Tongue (tissue), 1 donor: ENCODE measurements at regions not wholly inside any gene's neighbourhood (a gene's known extent, or its start where the extent isn't known, plus 50 kb on each side); places are given as distances from the start of the nearest gene placed in this dataset.

Experiments used
- DNase-seq: peaks from one replicate; pipeline ENCODE4 v3.0.0-alpha.2; 2015

DNA sequence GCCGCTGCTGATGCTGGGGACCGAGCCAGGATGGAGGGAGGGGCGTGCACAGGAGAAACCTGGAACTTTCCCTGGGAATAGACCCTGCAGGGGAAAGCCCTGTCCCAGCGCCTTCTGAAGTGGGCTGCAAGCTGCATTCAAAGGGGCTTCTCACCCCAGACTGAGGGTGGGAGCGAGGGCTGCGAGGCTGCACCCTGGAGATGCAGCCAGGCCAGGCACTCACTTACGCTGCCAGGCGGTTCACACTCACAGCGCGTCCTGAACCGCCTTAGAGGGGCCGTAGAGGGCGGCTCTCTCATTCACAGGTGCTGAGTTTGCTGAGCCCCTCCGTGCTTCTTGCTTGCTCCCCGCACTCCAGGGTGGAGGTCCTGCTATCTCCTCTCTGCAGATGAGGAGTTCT is 208.5 kb upstream of the C14orf180 start:
- DNase-seq: no peak

DNA sequence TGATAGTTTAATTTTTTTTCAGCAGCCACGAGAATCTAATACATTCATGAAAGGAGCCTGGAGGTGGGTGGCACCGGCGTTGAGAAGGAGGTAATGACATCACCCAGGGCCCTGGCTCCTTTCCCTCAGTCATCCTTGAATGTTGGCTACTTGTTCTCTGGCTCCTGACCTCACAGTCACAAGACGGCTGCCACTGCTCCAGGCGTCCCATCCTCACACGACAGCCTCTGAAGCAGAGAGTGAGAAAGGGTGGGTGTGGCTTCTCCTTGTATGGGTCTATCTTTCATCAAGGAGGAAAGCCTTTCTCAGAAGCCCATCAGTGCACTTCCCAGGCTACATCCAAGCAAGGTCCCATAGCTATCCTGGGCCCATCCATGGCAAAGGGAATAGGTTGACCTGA is 207.6 kb upstream of the C14orf180 start:
- DNase-seq: no peak

DNA sequence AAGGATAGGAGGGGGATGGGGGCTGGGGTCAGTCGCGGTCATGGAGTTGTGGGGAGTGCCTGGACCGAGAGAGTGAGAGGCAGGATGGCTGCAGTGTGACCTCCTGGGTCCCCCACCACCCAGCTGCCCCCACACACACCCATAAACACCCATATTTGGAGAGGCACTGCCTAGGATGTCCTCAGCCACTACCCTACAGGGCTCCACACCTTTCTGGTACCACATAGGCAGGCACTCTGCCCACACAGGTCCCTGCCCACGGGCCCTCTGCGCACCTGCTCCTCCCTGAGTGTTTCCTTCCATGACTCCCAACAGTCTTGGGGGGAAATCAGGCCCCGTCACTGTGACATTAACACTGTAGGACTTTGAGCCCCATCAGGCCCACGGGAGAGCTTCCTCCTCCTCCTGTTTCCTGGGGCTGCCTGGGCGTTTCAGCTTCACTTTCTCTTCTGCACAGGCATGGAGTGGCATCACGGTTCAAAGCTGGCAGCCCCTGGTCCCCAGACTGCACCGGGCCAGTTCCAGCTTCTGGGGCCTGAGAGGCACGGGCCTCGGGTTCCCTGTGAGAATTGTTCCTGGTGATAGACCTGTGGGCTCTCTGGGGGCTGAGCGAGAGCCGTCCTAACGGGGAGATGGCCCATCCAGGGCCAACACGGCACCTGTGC is 207.0 kb upstream of the C14orf180 start:
- DNase-seq: no peak

DNA sequence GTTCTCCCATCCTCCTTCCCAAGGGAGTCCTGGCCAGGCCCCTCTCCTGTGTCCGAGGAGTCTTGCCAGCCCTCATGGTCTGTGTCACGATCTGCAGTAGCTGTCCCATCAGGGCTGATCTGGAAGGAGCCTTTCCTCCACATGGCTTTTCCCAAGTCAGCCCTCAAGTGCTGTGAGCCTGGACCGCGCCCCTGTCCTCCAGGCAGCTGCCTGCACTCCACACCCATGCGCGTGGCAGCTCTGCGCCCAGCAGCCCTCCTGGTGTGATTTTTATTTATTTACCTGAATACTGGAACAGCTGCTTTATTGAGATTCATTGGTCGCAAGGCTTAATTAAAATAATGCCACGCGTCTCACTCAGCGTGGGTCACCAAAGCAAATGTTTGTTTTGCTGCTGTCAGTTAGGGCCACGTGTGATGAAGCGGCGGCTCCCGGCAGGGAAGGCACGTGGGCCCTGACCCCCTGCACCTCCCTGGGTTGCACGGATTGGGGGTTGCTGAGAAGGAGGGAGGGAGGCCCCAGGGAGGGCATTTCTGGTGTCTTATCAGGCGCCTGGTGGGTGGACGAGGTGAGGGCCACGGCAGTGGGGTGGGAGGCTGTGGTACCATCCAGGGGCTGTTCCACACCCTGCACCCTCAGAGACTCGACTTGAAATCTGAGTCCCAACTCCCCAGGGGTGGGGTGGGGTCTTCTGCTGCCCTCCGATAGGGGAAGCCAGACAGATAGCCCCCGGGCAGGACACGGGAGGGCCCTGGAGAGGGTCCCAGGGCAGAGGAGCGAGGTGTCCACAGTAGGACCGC is 206.3 kb upstream of the C14orf180 start:
- DNase-seq: peak; percentile 28

DNA sequence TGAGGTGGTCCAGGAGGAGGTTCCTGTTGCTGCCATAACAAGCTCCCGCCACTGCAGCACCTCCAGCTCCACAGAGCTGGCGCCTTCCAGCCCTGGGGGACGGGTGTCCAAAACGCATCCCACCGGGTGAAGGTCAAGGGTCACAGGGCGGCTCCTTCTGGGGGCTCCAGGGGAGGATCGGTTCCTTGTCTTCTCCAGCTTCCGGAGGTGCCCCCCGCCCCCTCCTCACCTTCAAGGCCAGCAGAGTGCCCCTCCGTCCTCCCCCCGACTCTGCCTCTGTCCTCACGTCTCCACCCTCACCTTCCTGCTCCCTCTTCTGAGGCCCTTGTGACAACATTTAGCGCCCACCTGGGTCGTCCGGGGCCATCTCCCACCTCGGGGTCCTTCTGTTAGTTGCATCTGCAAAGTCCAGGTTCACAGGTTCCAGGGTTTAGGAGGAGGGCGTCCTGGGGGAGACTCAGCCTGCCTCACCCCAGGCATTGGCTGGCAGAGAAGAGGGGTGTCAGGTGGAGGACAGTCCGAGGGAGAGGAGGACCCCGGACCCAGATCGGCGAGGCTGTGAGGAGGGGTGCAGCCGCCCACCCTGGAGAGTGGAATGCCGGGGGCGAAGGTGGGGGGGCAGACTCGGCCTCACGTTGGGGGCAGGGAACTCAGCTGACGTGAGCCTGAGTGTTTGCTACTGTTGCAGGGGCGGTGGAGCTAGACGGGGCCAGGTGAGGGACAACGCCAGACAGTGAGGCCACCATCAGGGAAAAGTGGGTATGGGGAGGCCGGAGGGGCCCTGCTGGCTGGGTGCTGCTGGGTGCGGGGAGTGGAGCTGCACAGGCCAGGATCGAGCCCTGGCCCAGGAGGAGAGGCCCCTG is 205.5 kb upstream of the C14orf180 start:
- no peak for DNase-seq

DNA sequence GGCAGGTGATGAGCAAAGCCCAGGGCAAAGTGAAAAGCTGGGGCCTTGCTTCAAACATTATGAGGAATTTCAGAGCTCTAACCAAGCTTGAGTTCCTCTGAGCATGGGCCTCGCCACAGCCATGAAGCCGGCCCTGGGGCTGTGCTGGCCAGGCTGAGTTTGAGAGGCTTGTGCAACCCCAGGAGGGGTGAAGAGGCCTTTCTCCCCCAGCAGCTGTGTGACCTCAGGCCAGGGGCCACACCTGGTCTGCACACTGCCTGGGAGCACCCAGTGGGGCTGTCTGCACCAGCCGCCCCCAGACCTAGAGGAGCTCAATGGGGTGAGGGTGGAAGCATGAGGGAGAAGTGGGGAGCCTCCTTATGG is 204.9 kb upstream of the C14orf180 start:
- no peak for DNase-seq

DNA sequence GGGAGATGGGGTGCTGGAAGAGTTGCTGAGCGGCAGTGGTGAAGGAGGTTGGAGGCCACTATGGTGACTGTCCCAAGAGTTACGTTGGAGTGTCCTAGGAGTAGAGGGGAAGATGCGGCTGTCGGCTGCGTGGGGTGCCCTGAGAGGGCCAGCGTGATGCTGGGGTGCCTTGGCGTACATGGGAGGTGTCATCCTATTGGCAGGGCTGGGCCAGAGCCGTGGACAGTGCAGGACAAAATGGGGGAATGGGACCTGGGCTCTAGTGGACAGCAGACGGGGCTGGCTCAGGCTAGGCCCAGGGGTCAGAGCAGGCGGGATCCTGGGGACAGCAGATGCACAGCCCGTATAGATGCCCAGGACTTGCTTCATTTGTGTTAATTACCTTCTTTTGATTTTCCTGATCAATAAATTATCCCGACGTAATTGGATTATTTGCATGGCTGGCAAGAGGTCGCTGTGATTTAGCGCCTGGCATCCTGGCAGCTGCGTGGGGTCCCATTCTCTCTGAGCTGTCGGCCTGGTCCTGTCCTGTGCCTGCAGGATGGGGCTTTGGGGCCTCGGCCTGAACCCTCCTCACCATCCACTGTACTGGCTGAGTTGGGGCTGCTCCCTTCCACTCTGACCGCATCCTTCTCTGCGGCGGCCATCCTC is 203.9 kb upstream of the C14orf180 start:
- no peak for DNase-seq

DNA sequence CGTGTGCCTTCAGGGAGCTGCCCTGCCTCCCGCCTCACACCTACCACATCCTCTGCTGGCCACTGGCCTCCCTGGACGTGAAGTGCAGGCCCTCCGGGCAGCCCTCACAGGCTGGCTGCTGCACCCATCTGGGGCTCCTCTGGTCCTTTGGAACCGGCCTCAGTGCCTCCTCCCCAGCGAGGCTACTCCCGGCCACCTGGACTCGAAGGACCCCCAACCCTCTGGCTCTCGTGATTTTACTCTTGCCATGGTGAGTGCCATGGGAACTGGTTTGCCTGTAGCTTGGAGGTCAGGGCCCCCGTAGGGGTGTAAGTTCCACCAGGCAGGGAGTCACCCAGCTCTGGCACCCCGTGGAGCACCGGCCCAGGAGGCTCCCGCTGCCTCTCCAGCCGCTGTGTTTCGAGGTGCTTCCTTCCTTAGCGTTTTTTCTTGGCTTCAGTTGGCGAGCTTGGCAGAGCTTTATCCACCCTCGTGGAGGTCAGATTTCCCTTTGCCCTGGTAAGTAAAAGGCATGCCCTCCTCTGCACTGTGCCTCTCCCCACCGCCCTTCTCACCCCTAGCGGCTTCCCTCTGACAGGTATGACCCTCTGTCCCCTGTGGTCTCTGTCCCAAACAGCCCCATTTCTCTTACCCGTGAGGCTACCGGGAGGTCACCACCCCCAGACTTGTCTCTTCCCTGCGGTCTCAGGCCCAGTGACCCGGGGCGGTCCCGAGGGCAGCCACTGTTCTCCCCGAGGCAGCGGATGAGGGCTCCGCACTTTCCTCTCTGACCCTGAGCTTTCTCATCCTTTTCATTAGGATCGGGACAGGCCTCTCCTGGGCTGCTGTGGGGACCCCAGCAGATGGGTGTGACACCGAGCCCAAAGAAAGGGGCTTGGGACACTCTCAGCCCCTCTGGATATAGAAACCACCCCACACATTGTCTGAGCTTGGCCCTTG is 203.1 kb upstream of the C14orf180 start:
- no peak for DNase-seq

DNA sequence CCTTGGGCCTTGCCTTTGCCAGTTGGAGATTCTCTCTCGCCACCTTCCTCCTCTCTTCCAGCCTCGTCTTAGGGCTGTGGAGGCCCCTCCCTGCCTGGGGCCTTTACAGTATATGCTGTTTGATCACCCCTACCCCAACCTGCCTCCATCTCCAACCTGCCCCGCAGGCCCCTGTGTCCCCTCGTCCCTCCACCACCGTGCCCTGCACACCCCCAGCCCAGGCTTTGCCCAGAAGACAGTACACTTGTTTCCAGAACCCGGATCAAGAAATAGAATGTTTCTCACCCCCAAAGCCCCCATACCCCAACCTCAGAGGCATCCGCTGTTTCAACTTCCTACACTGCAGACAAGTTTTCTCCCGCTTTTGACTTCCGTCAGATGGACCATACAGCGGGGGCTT is 202.3 kb upstream of the C14orf180 start:
- no peak for DNase-seq

DNA sequence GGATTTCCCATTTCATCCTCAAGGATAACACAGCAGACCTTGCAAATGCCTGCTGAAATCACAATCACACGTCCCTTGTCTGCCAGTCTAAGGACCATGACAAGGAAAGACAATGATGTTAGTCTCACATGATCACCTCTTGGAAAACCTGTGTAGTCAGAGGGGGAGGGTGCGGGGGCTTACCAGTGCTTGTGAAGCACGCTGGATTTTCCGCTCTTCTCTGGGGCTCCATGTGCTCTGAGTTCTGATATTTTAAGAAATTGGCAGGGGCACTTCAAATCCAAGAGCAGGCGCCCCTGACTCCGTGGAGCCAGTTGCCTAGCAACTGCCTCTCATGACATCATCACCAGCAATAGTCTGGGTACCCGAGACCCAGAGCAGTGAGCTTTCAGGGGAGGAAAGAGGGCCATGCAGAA is 200.9 kb upstream of the C14orf180 start:
- DNase-seq: no peak

DNA sequence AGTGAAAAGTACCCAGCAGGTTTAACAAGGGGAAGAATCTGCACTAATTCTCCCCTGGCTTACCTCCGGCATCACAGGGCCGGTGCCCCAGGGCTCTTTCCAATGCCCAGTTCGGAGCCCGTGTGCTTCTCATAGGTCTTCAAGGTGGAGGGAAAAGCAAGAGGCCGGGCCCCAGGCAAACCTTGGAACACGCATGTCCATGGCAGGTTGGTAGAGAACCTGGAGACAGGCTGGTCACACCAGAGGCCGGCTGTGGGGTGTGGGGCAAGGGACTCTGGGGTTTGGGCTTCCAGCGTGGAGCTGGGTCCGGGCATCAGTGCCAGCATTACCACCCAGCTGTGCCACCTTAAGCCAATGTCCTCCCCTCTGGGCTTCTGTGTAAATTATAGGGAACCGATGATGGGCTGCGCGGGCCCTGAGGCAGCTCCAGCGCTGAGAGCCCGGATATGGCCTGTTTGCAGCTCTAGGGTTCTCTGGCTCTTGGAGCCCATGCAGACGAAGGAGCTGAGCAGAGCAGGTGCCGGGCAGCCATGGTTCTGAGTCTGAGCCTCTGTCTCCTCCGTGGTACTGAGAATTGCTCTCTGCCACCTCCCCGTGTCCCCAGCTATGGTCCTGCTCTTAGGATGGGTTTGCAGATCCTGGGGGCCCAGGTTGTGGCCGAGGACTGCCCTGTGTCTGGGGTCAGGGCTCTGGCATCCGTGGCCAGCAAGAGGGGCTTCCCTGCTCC is 197.0 kb upstream of the C14orf180 start:
- no peak for DNase-seq

DNA sequence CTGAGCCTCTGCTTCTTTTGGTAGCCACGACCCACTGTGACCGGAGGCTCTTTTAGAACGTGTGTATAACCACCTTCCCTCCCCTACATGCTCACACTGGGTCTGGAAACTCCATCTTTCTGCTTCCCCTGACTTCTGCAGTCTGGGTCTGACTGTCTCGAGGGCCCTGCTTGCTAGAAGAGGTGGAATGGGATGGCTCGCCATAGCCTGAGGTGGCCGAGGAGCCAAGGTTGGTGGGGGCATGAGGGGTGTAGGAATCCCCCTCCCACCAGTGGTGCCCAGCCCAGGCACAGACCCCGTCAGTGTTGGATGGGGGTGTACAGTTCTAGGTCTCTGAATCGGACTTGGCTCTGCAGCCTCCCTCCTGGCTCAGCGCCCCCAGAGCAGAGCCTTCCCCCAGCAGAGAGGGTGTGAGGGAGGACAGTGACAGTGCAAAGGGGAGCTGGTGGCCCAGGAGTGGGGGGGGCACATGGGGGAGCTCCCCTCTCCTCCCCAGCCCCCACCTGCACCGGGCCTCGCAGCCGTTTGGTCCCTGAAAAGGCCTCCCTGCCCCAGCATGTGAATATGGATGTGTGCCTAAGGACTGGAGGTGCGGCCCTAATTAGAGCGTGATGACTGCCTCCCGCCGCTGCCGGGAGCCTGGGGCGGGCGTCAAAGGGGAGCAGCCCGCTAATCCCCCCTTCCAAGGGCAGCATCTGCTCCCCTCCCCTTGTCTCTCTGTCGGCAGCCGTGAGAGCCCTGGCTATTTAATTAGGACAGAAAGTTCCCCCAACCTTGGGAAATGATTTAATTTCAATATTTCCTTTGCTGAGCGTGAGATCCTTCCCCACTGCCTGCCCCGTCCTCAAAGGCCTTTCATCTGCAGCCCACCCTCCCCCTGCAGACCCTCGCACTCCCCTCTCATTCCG is 196.2 kb upstream of the C14orf180 start:
- DNase-seq: peak; percentile 65

DNA sequence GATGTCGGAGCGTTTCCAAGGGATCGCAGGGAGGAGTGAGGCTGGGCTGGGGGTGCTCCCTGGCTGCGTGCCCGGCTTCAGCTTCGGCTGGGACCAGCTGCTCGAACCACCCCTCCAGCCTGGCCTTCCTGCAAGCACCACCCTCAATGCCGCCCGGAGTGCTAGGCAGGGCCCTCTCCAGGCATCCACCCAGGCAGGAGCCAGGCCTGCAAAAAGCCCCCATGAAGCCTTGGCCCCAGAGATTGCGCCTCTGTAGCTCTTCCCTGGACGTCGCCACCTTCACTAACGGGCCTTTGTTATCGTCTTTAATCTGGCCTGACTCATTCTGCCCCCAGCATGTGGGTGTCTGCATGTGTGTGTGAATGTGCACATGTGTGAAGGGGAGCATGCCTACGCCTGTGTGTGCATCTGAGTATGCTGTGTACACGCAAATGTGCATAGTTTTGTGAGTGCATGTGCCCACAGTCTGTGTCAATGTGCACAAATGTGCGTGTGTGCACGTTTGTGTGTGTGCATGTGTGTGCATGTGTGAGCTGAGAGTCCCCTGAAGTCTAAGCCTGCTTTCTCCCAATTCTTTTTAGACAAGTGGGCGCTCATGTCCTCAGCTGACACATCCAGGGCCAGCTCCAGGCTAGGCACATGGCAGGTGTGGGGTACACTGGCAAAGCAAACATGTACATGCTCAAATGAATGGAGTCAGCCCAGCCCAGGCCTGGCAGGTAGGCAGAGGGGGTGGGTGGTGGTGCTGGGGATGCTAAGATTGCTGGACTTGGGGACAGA is 195.4 kb upstream of the C14orf180 start:
- DNase-seq: peak; percentile 86

DNA sequence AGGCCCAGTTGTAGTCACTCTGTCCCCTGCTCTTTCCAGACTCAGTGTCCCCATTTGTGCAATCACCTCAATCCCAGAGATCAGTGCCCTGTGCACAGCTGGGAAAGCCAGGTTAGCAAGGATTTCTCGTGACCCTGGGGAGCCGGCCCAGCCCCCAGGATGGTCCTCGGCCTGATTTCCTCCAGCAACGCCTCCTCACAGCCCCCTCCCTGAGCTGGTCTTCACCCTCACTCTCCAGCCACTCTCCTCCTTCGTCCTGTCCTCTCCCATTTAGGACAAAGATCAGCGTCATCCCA is 194.8 kb upstream of the C14orf180 start:
- no peak for DNase-seq

DNA sequence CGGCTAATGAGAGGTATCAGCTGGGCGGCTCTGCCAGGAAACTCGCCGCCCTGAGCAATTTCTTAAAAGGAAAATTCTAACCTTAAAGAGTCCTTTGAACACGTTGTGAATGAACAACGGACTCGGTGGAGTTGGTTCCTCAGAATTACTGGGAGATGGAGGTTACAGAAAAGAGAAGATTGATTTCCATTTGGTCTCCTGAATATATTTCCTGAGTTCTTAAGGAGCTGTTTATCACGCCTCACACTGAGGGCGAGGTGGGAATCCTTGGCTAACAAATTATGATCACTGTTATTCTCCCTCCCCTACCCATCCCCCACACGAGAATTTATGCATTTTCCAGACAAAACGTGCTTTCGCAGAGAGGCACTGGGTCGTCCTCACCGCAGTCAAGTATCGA is 194.5 kb upstream of the C14orf180 start:
- DNase-seq: no peak

DNA sequence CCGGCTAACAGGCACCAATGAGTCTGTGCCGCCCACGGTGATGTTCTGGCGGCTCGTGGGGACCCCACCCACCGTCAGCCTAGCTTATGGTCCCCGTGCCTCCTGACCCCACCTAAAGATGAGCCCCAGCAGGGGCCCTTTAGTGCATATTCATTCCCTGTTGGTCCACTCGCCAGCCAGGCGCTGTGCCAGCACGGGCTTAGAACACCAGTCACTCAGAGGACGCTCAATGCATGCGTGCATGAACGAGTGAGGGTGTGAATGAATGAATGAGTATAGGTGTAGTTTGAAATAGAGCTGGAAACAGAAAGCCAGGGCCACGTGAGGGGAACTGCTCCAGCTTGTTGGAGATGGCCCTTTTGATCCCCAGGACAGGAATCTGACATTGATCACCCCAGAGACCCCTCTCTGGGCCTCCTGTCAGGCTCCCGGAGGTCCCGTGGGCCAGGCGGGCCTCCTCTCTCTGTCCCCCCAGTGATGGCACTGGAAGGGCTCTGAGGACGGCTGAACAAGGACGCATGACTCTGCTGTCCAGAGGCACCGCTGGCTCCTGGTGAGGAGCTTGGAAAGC is 193.9 kb upstream of the C14orf180 start:
- DNase-seq: no peak

DNA sequence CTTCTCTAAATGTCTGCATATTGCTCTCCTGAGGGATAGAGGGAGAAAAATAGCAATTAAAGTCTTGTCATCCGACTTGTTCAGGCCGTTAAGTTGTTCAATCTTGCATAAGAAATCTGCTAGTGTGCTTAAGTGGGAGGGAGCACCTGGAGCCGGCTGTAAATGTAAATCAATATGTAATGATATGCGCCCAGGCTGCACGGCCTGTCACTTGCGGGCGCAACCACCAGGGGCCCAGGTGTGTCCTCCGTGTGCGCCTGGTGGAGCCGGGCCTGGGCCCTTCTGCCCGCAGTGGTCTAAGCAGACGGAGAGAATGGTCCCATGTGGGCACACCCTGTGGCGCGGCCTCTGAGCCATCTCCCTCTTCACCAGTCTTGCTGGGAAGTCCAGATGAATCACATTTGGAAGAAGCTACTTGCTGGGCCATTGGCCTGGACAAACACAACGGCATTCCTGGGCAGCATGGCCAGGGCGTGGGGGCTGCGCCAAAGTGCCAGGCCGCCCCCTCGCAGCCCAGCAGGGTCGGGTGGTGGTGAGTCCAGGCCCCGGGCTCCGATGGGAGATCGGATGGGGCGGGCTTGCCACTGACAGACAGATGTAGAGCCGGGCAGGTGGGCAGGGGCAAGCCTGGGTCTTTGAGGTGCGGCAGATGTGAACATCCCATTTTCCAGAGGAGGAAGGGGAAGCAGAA is 193.3 kb upstream of the C14orf180 start:
- no peak for DNase-seq
